ENCODE measurements at regions not wholly inside any gene's neighbourhood (a gene's known extent, or its start where the extent isn't known, plus 50 kb on each side); places are given as distances from the start of the nearest gene placed in this dataset.

DNA sequence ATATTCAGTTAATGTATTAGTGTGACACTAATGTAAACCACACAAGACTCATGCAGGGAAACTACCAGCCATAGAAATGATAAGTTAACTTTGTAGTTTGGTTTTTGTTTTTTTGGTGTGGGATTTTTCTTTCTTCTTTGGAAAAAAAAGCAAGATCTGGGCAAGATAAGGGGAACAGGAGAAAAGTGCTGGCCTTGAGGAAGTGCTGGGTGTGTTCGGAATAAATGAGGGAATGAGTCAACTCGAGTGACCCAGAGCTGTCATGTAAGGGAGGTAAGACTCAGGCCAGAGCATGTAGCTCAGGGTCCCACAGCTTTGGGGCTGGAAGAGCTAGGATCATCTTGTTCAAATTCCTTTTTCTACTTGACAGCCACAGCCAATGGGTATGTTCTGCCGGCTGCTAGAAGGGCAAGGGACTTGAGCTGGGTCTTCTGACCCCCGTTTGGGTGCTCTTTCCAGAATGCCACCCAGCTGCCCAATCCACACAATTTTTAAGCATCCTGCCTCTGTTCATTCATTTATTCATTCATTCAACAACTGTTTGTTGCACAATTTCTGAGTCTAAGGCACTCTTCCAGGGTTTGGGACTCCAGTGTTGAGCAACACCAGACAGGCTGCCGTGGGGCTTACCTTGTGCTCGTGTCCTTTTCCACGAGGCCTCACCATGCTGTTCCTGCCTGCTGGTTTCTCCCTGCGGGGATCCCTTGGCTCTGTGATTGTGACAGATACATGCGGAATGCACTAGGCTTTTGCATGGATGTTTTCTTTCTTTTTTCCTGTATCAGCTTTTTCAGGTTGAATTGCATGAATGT, 54.5 kb downstream of the CLDN34 start:
- Mint-ChIP-seq H3K9me3 (peaks cover 9% of the 10 kb centered on the region), H3K27me3 (ENCODE audit: low read depth) (no peaks in the 10 kb centered on the region), H3K4me3 (no peak overlapping the region), H3K4me1 (peaks cover 18% of the 10 kb centered on the region), H3K27ac (ENCODE audit: unreplicated experiment) (no peak overlapping the region), H3K36me3 (ENCODE audit: low read depth) (peaks cover 9% of the 10 kb centered on the region)
- DNase-seq (ENCODE audit: low read depth, low spot score), result no peak
- TF ChIP-seq, protein P1, sequence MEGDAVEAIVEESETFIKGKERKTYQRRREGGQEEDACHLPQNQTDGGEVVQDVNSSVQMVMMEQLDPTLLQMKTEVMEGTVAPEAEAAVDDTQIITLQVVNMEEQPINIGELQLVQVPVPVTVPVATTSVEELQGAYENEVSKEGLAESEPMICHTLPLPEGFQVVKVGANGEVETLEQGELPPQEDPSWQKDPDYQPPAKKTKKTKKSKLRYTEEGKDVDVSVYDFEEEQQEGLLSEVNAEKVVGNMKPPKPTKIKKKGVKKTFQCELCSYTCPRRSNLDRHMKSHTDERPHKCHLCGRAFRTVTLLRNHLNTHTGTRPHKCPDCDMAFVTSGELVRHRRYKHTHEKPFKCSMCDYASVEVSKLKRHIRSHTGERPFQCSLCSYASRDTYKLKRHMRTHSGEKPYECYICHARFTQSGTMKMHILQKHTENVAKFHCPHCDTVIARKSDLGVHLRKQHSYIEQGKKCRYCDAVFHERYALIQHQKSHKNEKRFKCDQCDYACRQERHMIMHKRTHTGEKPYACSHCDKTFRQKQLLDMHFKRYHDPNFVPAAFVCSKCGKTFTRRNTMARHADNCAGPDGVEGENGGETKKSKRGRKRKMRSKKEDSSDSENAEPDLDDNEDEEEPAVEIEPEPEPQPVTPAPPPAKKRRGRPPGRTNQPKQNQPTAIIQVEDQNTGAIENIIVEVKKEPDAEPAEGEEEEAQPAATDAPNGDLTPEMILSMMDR (conservative IDR thresholded peaks at IDR 0.05), result no peak

DNA sequence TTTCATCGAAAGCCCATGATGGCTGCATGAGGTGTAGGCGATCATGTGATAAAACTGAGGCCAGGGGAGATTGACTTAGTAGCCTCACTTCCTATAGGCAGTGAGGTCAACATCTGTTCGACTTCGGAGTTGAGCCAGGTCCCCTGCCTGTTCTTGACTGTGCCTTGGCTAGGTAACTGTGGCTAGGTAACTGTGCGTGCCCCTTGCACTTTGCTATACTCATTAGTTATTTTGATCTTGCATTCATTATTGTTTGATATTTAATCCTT, 55.0 kb downstream of the CLDN34 start:
- no peak overlapping the region for H3K4me3 Mint-ChIP-seq
- peaks cover 9% of the 10 kb centered on the region for H3K9me3 Mint-ChIP-seq
- peaks cover 9% of the 10 kb centered on the region for H3K36me3 Mint-ChIP-seq (ENCODE audit: low read depth)
- H3K27me3 Mint-ChIP-seq (ENCODE audit: low read depth), result no peaks in the 10 kb centered on the region
- peaks cover 13% of the 10 kb centered on the region for H3K4me1 Mint-ChIP-seq
- DNase-seq (ENCODE audit: low read depth, low spot score), result no peak
- TF ChIP-seq, protein P1 (conservative IDR thresholded peaks at IDR 0.05), result no peak
- no peak overlapping the region for H3K27ac Mint-ChIP-seq (ENCODE audit: unreplicated experiment)

DNA sequence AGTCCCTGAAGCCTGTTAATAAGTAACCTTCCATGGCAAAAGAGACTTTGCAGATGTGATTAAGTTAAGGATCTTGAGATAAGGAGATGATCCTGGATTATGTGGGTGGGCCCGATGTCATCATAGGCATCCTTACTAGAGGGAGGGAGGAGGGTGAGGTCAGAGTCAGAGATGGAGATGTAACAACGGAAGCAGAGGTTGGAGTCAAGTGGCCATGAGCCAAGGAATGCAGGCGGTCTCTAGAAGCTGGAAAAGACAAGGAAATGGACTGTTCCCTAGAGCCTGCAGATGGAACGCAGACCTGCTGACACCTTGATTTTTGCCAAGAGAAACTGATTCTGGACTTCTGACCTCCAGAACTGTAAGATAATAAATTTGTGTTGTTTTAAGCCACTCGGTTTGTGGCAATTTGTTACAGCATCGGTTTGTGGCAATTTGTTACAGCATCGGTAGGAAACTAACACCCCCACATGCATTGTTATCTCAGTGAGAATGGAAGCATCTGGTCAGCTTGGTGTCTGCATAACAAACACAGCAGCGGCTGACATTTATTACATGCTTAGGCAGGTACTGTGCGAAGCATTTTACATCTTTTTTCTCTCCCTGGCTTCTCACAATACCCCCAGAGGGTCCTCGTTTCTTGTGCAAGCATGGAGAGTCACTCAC, 55.6 kb downstream of the CLDN34 start:
- DNase-seq (ENCODE audit: low read depth, low spot score), result no peak
- TF ChIP-seq, protein P1 (conservative IDR thresholded peaks at IDR 0.05), result no peak
- peaks cover 12% of the 10 kb centered on the region for H3K36me3 Mint-ChIP-seq (ENCODE audit: low read depth)
- no peak overlapping the region for H3K27ac Mint-ChIP-seq (ENCODE audit: unreplicated experiment)
- H3K4me3 Mint-ChIP-seq, result no peak overlapping the region
- no peaks in the 10 kb centered on the region for H3K27me3 Mint-ChIP-seq (ENCODE audit: low read depth)
- peaks cover 9% of the 10 kb centered on the region for H3K9me3 Mint-ChIP-seq
- H3K4me1 Mint-ChIP-seq, result peaks cover 11% of the 10 kb centered on the region

DNA sequence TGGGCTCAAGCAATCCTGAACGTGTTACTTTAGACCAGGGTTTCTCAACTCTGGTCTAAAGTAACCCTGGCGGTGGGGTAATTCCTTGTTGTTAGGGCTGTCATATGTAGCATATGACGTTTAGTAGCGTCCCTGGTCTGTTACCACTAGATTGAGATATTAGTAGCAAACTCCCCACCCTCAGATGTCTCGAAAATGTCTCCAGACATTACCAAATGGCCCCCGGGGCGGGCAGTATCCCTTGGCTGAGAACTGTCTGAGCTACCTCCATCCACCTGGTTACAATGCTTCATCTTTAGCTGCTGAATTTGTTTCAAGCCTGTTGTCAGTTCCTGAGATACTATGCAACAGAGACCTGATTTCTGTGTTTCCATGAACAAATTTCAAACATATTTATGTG, 56.7 kb downstream of the CLDN34 start:
- Mint-ChIP-seq H3K4me1 (peaks cover 4% of the 10 kb centered on the region), H3K27me3 (ENCODE audit: low read depth) (no peaks in the 10 kb centered on the region), H3K27ac (ENCODE audit: unreplicated experiment) (no peak overlapping the region), H3K9me3 (peaks cover 9% of the 10 kb centered on the region), H3K36me3 (ENCODE audit: low read depth) (peaks cover 14% of the 10 kb centered on the region), H3K4me3 (no peak overlapping the region)
- TF ChIP-seq, protein P1 (conservative IDR thresholded peaks at IDR 0.05), result no peak
- no peak for DNase-seq (ENCODE audit: low read depth, low spot score)

DNA sequence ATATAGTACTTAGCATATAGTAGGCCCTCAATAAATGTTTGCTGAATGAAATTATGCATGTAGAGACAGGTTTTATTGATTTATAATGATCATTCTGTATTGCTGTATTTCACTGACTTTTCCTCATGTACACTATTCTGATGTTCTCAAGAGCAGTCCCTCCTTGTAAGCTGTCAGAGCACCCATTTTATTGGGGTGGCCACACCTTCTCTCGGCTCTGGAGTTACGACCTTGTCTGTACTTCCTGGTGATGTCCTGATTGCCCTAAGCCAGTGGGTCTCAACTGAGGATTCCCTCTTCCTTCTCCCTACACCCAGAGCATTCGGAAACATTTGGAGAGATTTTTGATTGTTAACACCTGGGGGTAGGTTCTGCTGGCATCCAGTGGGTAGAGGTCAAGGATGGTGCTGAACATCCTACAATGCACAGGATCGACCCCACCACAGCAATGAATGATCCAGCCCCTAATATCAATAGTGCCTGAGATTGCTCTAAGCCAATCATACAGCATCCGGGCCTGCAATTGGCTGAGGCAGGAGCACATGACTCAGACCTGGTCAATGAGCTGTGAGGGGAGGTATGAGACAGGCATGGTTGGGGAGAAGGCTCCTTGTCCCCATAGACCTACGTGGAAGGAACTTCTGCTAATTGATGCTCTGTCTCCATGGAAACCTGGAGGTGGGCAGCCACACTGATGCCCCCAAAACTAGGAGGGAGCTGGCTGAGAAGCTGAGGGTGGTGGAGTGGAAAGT, 58.8 kb downstream of the CLDN34 start:
- Mint-ChIP-seq H3K9me3 (peaks cover 9% of the 10 kb centered on the region), H3K27ac (ENCODE audit: unreplicated experiment) (no peak overlapping the region)
- no peak for DNase-seq (ENCODE audit: low read depth, low spot score)

More for the DNA sequence above, 58.8 kb downstream of the CLDN34 start:
- Mint-ChIP-seq H3K4me1 (peaks cover 4% of the 10 kb centered on the region), H3K4me3 (no peak overlapping the region), H3K36me3 (ENCODE audit: low read depth) (peaks cover 14% of the 10 kb centered on the region), H3K27me3 (ENCODE audit: low read depth) (no peaks in the 10 kb centered on the region)
- TF ChIP-seq, protein P1 (conservative IDR thresholded peaks at IDR 0.05), result no peak

Measured in neural crest cell (in vitro differentiated cells).